ENCODE measurements at regions not wholly inside any gene's neighbourhood (a gene's known extent, or its start where the extent isn't known, plus 50 kb on each side); places are given as distances from the start of the nearest gene placed in this dataset.

DNA sequence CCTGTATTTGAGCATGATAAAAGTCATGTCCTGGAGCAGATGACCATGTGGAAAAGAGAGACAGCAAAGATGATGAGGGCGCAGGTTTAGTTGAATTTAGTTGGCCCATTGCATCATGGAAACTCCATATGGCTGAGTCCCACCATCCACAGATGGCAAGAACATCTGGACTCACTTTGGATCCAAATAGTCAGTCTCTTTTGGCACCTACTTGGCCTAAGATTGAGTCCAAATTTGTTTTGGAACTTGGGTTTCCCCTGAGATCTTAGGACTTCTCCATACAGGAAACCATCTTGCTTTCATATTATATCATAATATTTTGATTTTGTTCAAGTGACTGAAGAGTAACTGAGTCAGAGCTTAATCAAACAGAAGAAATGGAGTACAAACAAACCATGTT, 217.5 kb downstream of the DRD1 start:
- POLR2A ChIA-PET (ENCODE audit: low non-redundant PET): no interaction called here
- CTCF ChIA-PET: no interaction called here
- H3K4me1 ChIP-seq (ENCODE audit: insufficient read depth, low read length, poor library complexity, severe bottlenecking): no peaks in the 10 kb centered on the region
- no peak overlapping the region for H3K4me3 ChIP-seq (ENCODE audit: low read depth, low read length, poor library complexity, severe bottlenecking)
- TF ChIP-seq EZH2 (IDR thresholded peaks at IDR 0.05; ENCODE audit: borderline replicate concordance, low read depth, low read length, poor library complexity, severe bottlenecking): no peak
- TF ChIP-seq, protein P1, sequence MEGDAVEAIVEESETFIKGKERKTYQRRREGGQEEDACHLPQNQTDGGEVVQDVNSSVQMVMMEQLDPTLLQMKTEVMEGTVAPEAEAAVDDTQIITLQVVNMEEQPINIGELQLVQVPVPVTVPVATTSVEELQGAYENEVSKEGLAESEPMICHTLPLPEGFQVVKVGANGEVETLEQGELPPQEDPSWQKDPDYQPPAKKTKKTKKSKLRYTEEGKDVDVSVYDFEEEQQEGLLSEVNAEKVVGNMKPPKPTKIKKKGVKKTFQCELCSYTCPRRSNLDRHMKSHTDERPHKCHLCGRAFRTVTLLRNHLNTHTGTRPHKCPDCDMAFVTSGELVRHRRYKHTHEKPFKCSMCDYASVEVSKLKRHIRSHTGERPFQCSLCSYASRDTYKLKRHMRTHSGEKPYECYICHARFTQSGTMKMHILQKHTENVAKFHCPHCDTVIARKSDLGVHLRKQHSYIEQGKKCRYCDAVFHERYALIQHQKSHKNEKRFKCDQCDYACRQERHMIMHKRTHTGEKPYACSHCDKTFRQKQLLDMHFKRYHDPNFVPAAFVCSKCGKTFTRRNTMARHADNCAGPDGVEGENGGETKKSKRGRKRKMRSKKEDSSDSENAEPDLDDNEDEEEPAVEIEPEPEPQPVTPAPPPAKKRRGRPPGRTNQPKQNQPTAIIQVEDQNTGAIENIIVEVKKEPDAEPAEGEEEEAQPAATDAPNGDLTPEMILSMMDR (conservative IDR thresholded peaks at IDR 0.05; ENCODE audit: low read depth, low read length): no peak
- no peak overlapping the region for H3K27ac ChIP-seq (ENCODE audit: low read depth, low read length, poor library complexity, severe bottlenecking)
- H3K9me3 ChIP-seq (ENCODE audit: low read depth, low read length, poor library complexity, severe bottlenecking): no peaks in the 10 kb centered on the region
- H3K36me3 ChIP-seq (ENCODE audit: insufficient read depth, low read length, poor library complexity, severe bottlenecking): no peaks in the 10 kb centered on the region
- H3K27me3 ChIP-seq (replicated peaks; ENCODE audit: insufficient read depth, low read depth, low read length, poor library complexity): peaks cover 16% of the 10 kb centered on the region
- DNase-seq (ENCODE audit: low spot score): no peak
- no TSS peak for BruUV-seq (replicated peaks)
- intact Hi-C loops (cut with micrococcal nuclease; ENCODE audit: unreplicated experiment): no loop called here

DNA sequence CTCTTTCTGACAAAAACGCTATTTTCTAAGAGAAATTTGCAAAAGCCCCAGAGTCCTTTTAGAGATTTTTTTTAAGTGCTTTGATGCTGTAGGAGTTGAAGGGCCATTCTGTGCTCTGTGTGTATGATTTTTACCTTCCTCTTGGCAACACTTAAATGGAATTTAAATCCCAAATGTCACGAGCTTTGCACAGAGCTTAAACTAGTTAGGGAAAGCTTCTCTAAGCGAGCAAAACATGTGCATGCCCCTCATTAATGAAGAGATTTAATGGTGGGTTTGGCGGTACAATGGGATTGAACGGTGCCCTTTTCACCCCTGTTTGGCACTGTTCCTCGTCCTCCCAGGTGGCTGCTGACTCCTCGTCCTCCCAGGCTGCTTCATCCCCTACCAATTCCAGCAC, 220.7 kb downstream of the DRD1 start:
- Histone ChIP-seq H3K4me1 (ENCODE audit: insufficient read depth, low read length, poor library complexity, severe bottlenecking) (no peaks in the 10 kb centered on the region), H3K27ac (ENCODE audit: low read depth, low read length, poor library complexity, severe bottlenecking) (no peak overlapping the region), H3K9me3 (ENCODE audit: low read depth, low read length, poor library complexity, severe bottlenecking) (no peaks in the 10 kb centered on the region), H3K36me3 (ENCODE audit: insufficient read depth, low read length, poor library complexity, severe bottlenecking) (no peaks in the 10 kb centered on the region), H3K27me3 (replicated peaks; ENCODE audit: insufficient read depth, low read depth, low read length, poor library complexity) (peaks cover 36% of the 10 kb centered on the region), H3K4me3 (ENCODE audit: low read depth, low read length, poor library complexity, severe bottlenecking) (no peak overlapping the region)
- intact Hi-C loops (cut with micrococcal nuclease; ENCODE audit: unreplicated experiment): no loop called here
- POLR2A ChIA-PET (ENCODE audit: low non-redundant PET): no interaction called here
- no TSS peak for BruUV-seq (replicated peaks)
- CTCF ChIA-PET: no interaction called here
- no peak for DNase-seq (ENCODE audit: low spot score)
- no peak for TF ChIP-seq EZH2 (IDR thresholded peaks at IDR 0.05; ENCODE audit: borderline replicate concordance, low read depth, low read length, poor library complexity, severe bottlenecking)
- TF ChIP-seq, protein P1 (conservative IDR thresholded peaks at IDR 0.05; ENCODE audit: low read depth, low read length): no peak

DNA sequence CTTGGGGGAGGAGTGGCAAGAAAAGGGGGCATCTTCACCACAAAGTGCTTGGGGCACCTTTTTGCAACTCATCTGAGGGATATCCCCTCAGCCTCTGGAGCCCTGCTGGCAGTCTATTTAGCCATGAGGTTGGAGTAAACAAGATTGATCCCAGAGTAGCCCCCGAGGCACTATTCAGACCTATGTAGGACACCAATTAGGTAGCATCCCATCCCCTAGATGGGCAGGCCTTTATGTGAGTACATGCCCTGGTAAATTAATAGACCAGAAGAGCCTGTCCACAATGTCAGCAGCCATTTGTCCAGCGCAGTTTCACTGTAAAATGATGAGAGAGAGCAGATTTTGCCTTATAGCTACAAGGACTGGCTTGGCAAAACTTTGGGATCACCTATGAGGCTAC, 221.4 kb downstream of the DRD1 start:
- H3K36me3 ChIP-seq (ENCODE audit: insufficient read depth, low read length, poor library complexity, severe bottlenecking): no peaks in the 10 kb centered on the region
- H3K9me3 ChIP-seq (ENCODE audit: low read depth, low read length, poor library complexity, severe bottlenecking): no peaks in the 10 kb centered on the region
- no TSS peak for BruUV-seq (replicated peaks)
- ChIA-PET POLR2A (ENCODE audit: low non-redundant PET) (no interaction called here), CTCF (no interaction called here)
- peaks cover 36% of the 10 kb centered on the region for H3K27me3 ChIP-seq (replicated peaks; ENCODE audit: insufficient read depth, low read depth, low read length, poor library complexity)
- H3K4me3 ChIP-seq (ENCODE audit: low read depth, low read length, poor library complexity, severe bottlenecking): no peak overlapping the region
- H3K27ac ChIP-seq (ENCODE audit: low read depth, low read length, poor library complexity, severe bottlenecking): no peak overlapping the region
- intact Hi-C loops (cut with micrococcal nuclease; ENCODE audit: unreplicated experiment): no loop called here
- TF ChIP-seq, protein P1 (conservative IDR thresholded peaks at IDR 0.05; ENCODE audit: low read depth, low read length): no peak
- TF ChIP-seq EZH2 (IDR thresholded peaks at IDR 0.05; ENCODE audit: borderline replicate concordance, low read depth, low read length, poor library complexity, severe bottlenecking): no peak
- H3K4me1 ChIP-seq (ENCODE audit: insufficient read depth, low read length, poor library complexity, severe bottlenecking): no peaks in the 10 kb centered on the region
- no peak for DNase-seq (ENCODE audit: low spot score)

Measured in A673 (cell line).